ENCODE measurements at regions not wholly inside any gene's neighbourhood (a gene's known extent, or its start where the extent isn't known, plus 50 kb on each side); places are given as distances from the start of the nearest gene placed in this dataset.

DNA sequence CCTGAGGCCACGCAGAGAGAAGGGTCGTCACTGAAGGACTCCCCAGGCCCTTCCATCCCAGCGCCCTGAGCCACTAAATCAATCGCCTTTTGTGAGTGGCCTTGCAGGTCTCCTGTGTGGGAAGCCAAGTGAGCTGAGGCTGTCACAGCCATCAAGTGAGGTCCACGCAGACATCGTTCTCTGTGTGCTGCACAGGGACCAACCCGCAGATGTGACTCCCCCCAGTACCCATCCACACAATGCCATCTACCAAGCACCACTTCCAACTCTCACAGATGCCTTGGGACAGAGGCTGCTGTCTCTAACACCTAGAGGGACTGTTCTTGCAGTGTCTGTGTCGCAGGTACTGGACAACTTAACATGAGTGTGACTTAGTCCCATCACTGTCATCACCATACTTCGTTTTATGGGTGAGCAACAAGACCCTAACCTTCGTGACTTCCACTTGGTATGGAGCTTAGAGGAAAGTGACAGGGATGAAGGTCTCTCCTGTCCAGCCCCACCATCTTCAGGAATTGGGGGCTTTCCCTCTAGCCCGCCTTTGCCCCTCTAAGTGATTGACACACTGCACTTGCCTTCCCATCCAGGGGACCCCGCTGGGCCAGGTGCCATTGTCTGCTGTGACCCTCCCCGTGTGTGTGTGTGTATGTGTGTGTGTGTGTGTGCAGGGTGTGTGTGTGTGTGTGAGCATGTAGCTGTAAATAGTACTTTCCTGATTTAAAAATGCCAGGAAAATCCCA is 51.4 kb upstream of the TMEM72 start:
- ATAC-seq, result no peak
- no peak for TF ChIP-seq ARNTL (CRISPR knock-in tag; IDR thresholded peaks at IDR 0.05; ENCODE audit: borderline replicate concordance, low read depth)
- TF ChIP-seq, protein P1, sequence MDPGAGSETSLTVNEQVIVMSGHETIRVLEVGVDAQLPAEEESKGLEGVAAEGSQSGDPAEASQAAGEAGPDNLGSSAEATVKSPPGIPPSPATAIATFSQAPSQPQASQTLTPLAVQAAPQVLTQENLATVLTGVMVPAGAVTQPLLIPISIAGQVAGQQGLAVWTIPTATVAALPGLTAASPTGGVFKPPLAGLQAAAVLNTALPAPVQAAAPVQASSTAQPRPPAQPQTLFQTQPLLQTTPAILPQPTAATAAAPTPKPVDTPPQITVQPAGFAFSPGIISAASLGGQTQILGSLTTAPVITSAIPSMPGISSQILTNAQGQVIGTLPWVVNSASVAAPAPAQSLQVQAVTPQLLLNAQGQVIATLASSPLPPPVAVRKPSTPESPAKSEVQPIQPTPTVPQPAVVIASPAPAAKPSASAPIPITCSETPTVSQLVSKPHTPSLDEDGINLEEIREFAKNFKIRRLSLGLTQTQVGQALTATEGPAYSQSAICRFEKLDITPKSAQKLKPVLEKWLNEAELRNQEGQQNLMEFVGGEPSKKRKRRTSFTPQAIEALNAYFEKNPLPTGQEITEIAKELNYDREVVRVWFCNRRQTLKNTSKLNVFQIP (CRISPR knock-in tag; IDR thresholded peaks at IDR 0.05; ENCODE audit: borderline replicate concordance, low read depth), result no peak
- no peak for TF ChIP-seq CSDC2 (CRISPR knock-in tag; IDR thresholded peaks at IDR 0.05)
- no peak for TF ChIP-seq GLIS3 (CRISPR knock-in tag; IDR thresholded peaks at IDR 0.05)
- no peak for TF ChIP-seq ZC3H10 (CRISPR knock-in tag; IDR thresholded peaks at IDR 0.05)
- TF ChIP-seq, protein P2, sequence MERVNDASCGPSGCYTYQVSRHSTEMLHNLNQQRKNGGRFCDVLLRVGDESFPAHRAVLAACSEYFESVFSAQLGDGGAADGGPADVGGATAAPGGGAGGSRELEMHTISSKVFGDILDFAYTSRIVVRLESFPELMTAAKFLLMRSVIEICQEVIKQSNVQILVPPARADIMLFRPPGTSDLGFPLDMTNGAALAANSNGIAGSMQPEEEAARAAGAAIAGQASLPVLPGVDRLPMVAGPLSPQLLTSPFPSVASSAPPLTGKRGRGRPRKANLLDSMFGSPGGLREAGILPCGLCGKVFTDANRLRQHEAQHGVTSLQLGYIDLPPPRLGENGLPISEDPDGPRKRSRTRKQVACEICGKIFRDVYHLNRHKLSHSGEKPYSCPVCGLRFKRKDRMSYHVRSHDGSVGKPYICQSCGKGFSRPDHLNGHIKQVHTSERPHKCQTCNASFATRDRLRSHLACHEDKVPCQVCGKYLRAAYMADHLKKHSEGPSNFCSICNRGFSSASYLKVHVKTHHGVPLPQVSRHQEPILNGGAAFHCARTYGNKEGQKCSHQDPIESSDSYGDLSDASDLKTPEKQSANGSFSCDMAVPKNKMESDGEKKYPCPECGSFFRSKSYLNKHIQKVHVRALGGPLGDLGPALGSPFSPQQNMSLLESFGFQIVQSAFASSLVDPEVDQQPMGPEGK (CRISPR knock-in tag; IDR thresholded peaks at IDR 0.05; ENCODE audit: borderline replicate concordance), result no peak
- TF ChIP-seq, protein P3, sequence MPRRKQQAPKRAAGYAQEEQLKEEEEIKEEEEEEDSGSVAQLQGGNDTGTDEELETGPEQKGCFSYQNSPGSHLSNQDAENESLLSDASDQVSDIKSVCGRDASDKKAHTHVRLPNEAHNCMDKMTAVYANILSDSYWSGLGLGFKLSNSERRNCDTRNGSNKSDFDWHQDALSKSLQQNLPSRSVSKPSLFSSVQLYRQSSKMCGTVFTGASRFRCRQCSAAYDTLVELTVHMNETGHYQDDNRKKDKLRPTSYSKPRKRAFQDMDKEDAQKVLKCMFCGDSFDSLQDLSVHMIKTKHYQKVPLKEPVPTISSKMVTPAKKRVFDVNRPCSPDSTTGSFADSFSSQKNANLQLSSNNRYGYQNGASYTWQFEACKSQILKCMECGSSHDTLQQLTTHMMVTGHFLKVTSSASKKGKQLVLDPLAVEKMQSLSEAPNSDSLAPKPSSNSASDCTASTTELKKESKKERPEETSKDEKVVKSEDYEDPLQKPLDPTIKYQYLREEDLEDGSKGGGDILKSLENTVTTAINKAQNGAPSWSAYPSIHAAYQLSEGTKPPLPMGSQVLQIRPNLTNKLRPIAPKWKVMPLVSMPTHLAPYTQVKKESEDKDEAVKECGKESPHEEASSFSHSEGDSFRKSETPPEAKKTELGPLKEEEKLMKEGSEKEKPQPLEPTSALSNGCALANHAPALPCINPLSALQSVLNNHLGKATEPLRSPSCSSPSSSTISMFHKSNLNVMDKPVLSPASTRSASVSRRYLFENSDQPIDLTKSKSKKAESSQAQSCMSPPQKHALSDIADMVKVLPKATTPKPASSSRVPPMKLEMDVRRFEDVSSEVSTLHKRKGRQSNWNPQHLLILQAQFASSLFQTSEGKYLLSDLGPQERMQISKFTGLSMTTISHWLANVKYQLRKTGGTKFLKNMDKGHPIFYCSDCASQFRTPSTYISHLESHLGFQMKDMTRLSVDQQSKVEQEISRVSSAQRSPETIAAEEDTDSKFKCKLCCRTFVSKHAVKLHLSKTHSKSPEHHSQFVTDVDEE (CRISPR knock-in tag; IDR thresholded peaks at IDR 0.05), result no peak
- no peak for TF ChIP-seq ZNF565 (CRISPR knock-in tag; conservative IDR thresholded peaks at IDR 0.05; ENCODE audit: low read depth)
- no peak for TF ChIP-seq ISL1 (CRISPR knock-in tag; IDR thresholded peaks at IDR 0.05)
- no peak for TF ChIP-seq ZFP30 (CRISPR knock-in tag; IDR thresholded peaks at IDR 0.05)
- TF ChIP-seq, protein P4, sequence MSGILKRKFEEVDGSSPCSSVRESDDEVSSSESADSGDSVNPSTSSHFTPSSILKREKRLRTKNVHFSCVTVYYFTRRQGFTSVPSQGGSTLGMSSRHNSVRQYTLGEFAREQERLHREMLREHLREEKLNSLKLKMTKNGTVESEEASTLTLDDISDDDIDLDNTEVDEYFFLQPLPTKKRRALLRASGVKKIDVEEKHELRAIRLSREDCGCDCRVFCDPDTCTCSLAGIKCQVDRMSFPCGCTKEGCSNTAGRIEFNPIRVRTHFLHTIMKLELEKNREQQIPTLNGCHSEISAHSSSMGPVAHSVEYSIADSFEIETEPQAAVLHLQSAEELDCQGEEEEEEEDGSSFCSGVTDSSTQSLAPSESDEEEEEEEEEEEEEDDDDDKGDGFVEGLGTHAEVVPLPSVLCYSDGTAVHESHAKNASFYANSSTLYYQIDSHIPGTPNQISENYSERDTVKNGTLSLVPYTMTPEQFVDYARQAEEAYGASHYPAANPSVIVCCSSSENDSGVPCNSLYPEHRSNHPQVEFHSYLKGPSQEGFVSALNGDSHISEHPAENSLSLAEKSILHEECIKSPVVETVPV (CRISPR knock-in tag; IDR thresholded peaks at IDR 0.05), result no peak
- no peak for TF ChIP-seq BACH2 (CRISPR knock-in tag; IDR thresholded peaks at IDR 0.05; ENCODE audit: borderline replicate concordance)
- no peak for TF ChIP-seq RARB (CRISPR knock-in tag; IDR thresholded peaks at IDR 0.05)
- TF ChIP-seq, protein P5, sequence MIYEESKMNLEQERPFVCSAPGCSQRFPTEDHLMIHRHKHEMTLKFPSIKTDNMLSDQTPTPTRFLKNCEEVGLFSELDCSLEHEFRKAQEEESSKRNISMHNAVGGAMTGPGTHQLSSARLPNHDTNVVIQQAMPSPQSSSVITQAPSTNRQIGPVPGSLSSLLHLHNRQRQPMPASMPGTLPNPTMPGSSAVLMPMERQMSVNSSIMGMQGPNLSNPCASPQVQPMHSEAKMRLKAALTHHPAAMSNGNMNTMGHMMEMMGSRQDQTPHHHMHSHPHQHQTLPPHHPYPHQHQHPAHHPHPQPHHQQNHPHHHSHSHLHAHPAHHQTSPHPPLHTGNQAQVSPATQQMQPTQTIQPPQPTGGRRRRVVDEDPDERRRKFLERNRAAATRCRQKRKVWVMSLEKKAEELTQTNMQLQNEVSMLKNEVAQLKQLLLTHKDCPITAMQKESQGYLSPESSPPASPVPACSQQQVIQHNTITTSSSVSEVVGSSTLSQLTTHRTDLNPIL (CRISPR knock-in tag; IDR thresholded peaks at IDR 0.05; ENCODE audit: low read depth), result no peak
- TF ChIP-seq ESRRG (CRISPR knock-in tag; IDR thresholded peaks at IDR 0.05), result no peak
- TF ChIP-seq TCF4 (CRISPR knock-in tag; IDR thresholded peaks at IDR 0.05; ENCODE audit: borderline replicate concordance), result no peak
- TF ChIP-seq ZNF70 (CRISPR knock-in tag; IDR thresholded peaks at IDR 0.05), result no peak
- TF ChIP-seq PPARA (CRISPR knock-in tag; IDR thresholded peaks at IDR 0.05; ENCODE audit: borderline replicate concordance), result no peak
- TF ChIP-seq OSR1 (CRISPR knock-in tag; IDR thresholded peaks at IDR 0.05), result no peak
- TF ChIP-seq ZNF8 (CRISPR knock-in tag; IDR thresholded peaks at IDR 0.05), result no peak

DNA sequence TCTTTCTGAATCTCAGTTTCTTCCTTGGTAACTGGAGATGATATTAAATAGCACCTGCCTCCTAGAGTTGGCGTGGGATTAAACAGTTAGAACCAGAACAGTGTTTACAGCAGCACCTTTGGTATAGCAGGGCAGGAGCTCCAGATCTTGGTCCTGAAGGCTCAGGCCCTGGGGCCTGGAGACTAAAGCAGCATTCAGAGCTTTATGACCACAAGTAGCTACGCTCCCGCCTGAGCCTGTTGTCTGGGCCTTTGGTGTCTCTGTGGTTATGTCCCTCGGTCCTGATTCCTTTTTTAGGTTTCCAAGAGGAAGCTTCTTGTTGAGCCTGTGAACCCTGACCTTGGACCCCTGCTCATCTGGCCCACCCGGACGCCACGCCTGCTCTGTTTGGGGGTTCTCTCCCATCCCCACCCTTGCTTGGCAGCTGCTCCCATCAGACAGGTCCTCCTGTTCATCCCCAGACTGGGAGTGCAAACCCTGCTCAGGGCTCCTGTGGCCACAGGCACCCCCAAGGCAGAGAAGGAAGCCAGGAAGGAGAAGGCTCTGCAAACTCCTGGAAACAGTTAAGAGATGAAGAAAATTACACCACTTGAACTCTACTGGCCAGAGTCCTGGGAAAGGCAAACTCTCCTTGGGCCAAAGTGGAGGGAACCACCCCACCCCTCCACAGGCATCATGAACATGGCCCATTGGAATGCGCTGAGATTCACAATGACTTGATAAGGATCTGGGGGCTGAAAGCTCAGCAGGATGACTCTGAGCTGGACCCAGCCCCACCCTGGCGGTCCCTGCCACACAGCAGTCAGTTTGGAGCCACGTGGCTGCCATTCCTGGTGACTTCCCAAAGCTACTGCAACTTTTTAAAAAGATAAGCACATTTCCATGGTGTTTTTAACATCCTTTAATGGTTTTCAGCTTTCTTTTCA is 50.1 kb upstream of the TMEM72 start:
- TF ChIP-seq ISL1 (CRISPR knock-in tag; IDR thresholded peaks at IDR 0.05), result no peak
- TF ChIP-seq RARB (CRISPR knock-in tag; IDR thresholded peaks at IDR 0.05), result no peak
- TF ChIP-seq ARNTL (CRISPR knock-in tag; IDR thresholded peaks at IDR 0.05; ENCODE audit: borderline replicate concordance, low read depth), result no peak
- TF ChIP-seq ZNF8 (CRISPR knock-in tag; IDR thresholded peaks at IDR 0.05), result no peak
- ATAC-seq, result no peak

Measured in SK-N-SH treated with all-trans-retinoic acid at 6 μM for 48 hours (cell line).